DMS114 treated with DMSO at 0.1 percent for 48 hours (cell line): ENCODE measurements at regions not wholly inside any gene's neighbourhood (a gene's known extent, or its start where the extent isn't known, plus 50 kb on each side); places are given as distances from the start of the nearest gene placed in this dataset.
"Not testable (repeated sequence)": the region's sequence is repeated elsewhere in the genome, so short reads cannot be mapped to it uniquely, and the experiment has no call there.

Experiments used
- DNase-seq: peaks from one replicate; lab custom pipeline; 2025; ENCODE audit not compliant: unreplicated experiment; lab: John Stamatoyannopoulos, UW

DNA sequence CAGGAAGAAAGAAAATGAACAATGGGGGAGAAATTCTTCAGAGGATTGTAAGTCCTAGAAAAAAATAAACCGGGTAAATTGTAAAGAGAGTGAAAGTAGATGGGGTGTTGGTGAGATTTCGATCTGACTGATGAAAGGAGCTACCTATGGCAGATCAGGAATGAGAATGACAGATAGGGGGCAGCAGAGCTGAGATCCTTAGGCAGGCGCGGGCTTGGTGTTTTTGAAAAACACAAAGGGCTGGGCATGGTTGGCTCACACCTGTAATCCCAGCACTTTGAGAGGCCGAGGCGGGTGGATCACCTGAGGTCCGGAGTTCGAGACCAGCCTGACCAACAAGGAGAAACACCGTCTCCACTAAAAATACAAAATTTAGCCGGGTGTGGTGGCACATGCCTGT lies 1468.6 kb upstream of the SLC10A2 start:
- DNase-seq, result no peak

DNA sequence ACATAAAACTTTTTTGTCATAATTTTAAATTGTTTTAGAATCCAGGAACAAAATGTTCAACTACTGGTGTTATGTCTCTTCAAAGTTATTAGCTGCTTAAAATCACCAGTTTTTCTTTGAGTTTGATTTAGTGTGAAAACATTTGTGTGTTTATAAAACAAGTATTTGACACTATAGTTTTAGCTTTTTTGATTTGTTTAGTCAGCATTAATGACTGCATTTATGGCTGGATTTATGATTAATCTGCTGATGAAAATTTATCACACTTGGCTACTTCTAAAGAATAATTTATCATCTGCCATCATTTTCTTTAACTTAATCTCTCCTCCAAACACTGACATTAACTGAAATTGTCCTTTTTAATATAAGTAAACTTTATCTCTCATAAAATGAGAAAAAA lies 1465.9 kb upstream of the SLC10A2 start:
- DNase-seq, result no peak

DNA sequence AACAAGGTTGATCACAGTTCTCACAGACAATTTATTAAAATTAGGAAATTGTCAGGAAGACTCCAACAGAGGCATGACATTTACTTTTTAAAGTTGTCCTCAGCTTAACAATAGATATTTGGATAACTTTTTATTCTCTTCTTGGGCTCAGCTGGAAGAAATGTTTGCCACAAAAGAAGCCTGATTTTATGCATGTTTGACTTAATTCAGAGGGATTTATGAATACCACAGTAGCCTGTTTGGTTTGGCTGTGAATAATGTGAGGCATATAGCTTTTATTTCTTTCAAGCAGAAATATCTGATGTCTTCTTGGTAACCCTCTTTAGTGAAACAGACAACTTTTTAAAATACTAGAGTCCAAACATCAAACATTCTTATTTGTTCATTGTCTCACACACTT lies 1464.5 kb upstream of the SLC10A2 start:
- no peak for DNase-seq

DNA sequence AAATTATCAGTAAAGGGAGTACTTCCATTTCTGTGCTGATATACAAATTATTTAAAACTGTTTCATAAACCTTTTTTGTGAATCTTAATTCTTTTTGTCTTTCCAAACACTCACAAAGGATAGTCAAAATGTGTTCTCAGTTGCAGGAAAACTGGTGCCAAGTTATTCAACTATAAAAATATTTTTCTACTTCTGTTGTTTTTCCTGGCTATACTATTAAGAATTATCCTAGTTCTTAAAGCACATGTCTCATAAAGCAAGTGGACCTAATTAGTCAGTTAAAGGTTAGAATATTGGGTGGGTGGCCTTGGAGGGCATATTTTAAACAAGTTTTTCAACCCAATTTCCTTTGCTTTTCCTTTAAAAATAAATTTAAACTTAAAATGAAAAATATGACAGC lies 1460.3 kb upstream of the SLC10A2 start:
- DNase-seq, result no peak

DNA sequence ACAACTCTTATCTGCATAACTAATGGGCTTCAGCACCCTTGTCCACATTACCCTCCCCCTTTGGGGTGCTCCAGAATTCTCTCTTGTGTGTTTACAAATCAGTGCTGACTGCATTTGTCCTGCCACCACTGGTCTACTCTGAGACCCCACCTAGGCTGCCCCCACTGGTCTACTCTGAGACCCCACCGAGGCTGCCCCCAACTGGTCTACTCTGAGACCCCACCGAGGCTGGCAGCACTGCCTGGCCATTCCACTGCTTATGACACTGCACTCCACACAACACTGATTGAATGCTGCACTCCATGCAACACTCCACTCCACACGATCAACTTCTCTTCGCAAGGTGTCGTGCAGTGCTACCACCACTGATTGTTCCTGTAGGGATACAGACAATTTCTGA lies 1459.2 kb upstream of the SLC10A2 start:
- no peak for DNase-seq

DNA sequence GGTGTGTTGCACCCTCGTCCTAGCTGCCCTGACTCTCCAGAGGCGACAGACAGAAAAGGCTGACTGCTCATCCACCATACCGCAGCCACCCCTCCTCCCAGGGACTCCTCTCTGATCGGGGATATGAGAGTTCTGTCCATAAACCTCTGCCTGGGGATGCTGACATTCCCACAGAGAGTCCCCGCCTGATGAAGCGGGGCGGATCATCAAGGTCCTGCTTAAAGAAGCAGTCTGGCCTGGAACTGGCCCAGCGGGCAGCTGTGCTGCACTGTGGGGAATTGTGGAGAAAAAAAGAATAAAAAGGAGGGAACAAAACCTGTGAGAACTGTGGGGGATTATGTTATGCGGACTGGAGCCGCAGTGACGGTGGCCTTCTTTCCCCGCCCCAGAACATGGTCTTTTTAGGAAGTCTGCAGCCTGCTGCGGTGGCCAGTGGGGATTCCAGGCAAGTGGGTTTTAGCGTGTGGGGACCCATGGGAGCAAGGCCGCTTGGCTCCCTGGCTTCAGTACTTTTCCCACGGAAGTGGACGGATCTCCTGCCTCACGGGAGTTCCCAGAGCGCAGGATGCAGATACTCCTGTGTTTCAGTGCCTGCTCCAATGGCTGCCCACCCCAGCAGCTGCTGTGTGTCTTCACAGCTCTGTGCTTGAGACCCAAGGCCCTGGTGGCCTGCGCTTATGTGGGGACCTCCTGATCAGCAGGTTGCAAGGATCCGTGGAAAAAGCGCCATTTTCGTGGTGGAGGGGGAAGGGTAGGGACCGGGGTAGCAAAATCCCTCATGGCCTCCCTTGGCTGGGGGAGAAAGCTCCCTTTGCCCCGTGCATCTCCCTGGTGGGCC lies 1456.2 kb upstream of the SLC10A2 start:
- DNase-seq, result no peak

DNA sequence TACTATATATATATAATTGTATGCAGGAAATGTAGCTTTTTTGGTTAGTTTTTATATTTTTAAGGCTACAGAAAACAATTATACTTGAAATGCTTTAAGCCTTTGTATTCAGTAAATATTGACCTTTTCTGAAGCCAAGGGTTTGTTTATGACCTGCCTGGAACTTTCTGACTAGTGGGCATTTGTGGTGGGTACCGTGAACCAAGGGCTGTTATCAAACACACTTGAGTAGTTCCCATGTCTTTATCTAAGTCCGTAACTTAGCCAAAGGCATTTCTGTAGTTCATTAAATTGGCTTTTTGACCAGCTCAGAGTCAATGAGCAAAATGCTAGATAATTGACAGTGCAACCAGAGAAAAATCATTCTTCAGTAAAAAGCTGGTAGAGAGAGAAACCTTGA lies 1444.2 kb upstream of the SLC10A2 start:
- DNase-seq, result no peak

DNA sequence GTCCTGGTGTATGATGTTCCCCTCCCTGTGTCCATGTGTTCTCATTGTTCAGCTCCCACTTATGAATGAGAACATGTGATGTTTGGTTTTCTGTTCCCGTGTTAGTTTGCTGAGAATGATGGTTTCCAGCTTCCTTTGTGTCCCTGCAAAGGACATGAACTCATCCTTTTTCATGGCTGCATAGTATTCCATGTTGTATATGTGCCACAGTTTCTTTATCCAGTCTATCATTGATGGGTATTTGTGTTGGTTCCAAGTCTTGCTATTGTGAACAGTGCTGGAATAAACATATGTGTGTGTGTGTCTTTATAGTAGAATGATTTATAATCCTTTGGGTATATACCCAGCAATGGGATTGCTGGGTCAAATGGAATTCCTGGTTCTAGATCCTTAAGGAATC lies 1427.3 kb upstream of the SLC10A2 start:
- not testable (repeated sequence) for DNase-seq

DNA sequence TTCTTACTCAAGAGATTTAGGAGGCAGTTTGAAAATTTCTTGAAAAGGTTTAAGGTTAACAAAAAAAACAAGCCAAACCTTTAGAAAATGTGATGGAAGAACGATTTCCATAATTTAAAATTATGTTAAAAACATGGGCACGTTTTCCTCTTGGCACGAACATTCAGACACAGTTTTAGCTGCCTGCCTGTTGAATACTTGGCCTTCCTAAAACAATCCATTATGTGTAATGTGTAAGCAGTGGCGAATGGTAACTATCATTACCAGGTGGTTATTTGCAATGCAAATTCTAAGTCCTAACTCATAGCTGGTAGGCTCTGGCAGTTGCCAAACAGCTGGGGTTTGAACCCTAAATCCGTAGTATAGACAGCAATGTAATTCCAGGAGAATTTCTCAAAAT lies 1425.7 kb upstream of the SLC10A2 start:
- DNase-seq, result no peak

DNA sequence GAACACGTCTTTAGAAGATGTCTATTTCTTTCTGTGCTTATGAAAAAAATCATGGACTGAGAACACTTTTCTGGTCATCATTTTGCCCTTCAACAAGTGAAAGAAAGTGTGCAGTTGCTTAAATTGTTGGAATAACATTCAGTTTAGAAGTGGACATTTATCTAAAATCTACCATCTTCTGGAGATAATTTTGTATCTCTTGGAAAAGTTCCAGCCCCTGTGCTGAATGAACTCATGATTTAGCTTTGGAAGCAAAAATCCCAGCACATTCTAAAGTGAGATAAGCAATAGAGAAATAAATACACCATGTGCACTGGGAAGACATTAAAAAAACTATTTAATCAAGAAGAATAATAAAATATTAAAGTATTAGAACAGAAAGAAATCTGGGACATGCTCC lies 1420.8 kb upstream of the SLC10A2 start:
- no peak for DNase-seq

DNA sequence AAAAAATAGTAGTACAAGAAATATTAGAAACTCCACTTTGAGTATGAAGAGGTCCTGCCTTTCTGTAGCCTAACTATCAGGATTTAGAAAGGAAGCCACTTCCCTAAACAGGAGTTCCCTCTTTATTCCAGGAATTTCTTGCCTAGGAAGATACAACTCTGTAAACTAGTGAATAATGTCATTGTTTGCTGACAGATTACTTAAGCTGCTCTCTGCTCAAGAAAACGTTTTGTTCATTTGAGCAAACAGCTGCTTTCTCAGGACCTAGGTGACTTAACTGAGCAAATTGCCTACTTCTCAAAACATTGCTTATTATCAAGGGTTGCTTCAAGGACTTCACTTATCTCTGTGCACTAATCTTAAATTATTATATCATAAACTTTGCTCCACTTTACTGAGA lies 1419.4 kb upstream of the SLC10A2 start:
- DNase-seq, result no peak

DNA sequence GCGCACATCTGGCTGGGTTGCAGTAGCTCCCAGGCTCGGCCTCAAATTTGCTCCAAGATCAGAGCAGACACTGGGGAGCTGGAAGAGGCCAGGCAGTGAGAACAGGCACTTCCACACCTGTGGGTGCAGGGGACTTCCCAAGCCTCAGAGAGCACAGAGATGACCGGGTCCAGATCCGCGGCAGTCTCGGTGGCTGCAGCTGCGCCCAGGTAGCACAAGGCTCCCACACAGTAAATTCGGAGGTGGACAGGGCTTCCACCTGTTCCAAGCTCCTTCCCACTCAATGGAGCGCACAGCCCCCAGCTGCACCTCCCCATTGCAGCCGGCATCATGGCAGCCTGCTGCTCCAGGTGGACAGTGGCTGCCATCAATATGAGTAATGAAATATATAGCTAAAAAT lies 1417.4 kb upstream of the SLC10A2 start:
- no peak for DNase-seq

DNA sequence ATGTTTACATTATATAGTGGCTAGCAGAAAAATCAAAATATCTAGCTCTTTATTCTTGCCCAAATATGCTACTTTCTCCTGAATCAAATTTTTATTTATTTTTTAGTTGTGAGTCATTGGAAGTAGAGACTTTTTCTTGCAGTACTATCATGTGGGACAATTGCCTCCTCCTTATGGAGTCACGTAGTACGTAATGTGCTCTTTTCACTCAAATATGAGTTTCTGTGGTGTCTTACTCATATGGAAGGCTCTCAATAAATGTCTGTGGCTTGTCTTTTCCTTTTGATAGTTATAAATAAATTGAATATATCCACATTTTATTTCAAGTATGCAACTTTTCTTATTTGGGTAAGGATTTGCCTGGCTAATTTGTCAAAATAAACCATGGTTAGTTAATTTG lies 1411.0 kb upstream of the SLC10A2 start:
- no peak for DNase-seq

DNA sequence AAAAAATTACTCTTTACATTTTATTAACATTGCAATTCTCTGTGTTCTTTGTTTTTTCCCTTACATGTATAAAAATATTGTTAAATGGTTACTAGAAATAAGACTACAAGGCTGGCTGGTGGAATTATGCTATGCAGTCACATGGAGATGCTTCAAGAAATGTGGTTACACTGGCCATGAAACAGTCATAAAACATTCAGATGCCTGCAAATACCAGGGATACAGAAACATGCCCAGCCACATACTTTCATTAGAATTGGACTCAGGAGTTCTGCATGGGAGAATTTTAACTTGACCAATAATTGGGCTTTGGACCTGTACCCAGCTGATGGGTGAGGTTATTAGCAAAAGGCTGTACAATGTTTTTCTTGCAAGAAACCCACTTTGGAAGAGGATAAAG lies 1407.7 kb upstream of the SLC10A2 start:
- no peak for DNase-seq

DNA sequence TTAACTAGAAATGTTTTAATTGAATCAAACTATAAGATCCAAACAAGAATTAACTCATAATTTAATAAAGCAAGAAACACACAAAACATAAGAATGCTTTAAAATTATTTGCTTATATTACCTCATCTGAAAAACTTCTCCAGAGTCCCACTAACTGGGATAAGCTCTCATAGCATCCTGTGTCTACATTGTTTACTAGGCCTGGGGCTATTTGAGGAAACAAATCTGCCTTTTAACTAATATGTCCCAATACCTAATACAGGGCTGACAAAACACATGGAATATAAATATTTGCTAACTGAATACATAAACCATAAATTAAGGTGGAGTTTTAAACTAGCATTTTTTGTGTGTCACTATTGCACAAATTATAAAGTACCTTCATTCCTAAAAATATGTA lies 1399.8 kb upstream of the SLC10A2 start:
- DNase-seq, result no peak

DNA sequence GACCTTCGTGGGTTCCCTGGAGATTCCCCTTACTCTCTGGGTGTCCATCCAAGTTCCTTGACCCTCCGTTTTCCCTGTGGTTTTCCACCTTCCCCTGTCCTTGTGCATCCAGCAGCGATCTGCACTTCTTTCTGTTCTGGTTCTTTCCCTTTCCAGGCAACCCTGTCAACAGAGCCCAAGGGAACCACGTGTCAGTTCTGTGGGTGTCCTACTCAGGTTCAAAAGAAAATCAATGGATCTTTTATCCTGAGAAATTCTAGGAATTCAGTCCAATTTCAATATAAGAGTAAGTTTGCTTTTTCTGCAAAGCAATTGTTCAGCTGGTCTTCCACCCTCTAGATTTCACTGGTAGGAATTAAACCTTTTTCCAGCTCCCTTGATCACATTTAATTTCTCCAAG lies 1394.8 kb upstream of the SLC10A2 start:
- DNase-seq, result no peak

DNA sequence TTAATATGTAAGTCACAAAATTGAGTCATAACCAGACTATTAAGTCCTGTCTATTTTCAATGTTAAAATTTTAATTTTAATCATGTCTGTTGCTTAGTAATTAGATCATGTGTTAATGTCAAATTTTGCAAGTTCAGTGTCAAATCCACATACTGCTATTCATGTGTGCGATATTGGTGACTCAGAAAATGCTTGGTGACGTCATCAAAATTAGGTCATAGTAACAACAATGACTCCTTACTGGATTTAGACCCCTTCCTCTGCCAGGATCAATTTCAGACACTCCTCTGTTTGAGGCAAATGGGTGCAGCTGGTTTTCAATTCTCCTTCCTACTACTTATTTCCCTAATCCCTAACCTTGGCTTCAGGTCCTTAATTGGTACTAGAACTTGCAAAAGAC lies 1394.3 kb upstream of the SLC10A2 start:
- DNase-seq, result no peak

DNA sequence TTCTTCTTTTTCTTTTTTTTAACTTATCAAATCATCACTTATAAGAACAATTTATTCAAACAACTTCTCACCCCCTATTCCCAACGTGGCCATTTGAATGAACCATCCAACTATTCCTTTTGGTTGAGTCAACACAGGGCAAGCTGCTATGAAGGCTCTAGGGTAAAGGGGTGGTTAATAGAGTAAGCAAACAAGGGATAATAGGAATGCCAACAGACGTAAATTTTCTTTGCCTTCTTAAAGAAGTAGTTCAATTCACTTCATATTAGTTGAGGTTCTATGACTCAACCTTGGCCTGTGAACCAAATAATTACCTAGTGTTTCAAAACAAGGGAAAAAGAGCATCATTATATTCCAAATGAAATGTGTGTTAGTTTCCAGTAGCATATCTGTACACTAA lies 1383.8 kb upstream of the SLC10A2 start:
- no peak for DNase-seq

DNA sequence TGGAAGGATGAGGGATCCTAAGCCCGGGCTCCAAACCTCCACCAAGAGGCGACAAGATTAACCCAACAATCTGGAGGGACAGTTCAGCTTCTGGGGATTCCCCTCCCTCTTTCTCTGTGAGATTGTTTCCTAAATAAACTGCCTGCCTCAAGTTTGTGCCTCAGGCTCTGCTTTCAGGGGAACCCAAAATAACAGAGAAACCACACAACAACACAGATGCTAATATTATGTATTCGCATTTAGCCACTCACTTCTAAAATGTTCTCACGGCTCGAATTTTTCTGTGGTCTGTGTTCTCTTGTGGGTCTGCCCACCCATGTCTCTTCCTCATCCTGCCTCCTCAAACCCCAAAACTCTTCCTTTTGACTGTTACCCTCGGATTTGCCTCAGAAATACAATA lies 1381.1 kb upstream of the SLC10A2 start:
- no peak for DNase-seq

DNA sequence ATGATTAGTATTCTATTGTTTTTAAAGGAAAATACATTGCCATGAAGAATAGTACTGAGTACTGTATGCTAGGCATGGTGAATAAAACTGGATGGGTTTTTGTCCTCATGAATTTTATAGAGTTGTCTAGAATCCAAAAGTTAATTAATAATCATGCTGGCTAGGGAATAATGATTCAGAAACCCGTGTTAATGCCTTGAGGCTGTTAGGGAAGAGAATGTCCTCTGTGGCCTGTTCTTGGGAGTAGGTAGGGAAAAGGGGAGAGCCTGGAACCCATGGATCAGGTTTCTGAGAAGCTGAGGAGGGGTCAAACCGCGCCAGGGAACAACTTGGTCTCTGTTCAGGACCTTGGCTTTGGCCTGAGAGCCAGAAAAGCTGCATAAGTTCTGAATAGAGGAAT lies 1376.3 kb upstream of the SLC10A2 start:
- no peak for DNase-seq

DNA sequence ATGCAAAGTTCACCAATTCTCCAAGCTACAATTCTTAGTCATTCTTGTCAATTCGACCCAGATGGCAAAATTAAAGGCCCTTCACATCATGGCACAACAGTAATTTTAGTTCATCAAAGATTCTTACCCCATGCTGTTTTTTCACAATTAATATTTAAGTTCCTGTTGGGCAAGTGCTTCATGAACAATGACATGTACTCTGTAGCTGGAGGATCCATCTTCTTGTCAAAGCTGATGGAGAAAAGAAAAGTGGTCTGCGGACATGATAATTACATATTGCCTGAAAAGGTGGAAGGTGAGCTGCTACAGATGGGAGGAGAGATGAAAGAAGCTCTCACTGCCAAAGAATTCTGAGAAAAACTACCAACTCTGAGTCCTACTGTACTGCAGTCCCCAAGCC lies 1370.3 kb upstream of the SLC10A2 start:
- DNase-seq, result no peak

DNA sequence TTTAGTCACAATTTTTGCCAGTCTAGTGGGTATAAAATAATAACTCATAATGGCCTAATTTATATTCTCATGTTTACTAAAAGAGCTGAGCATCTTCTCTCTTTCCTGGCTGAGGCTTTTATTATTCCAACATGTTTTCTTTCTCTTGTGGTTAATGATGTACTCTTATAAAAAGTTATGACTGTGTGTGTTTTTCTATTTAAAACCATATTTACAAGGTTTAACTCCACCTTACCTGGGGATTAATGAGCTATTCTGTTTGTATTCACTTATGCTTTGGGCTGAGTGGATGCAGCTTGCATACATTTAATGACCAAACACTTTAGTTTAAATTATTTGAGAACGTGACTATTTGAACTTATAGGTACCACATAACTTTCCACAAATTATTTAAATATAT lies 1365.7 kb upstream of the SLC10A2 start:
- DNase-seq, result no peak

DNA sequence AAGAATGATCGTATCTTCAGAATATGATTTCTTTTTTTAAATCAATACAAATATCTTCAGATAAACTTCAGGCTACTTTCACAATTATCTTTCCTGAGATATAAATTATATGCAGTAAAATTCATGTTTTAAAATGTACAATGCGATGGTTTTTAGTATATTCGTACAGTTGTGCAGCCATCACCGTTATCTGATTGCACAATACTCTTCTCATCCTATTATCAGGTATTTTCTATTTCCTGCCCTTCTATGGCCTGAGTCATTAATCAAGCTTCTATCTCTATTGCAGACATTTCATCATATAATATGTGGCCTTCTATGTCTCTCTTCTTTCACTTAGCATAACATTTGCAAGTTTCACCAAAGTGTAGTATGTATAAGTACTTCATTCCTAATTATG lies 1360.2 kb upstream of the SLC10A2 start:
- DNase-seq, result no peak
